HG03039 (cell line): ENCODE measurements at regions not wholly inside any gene's neighbourhood (a gene's known extent, or its start where the extent isn't known, plus 50 kb on each side); places are given as distances from the start of the nearest gene placed in this dataset.
"Not testable (repeated sequence)": the region's sequence is repeated elsewhere in the genome, so short reads cannot be mapped to it uniquely, and the experiment has no call there.

Source experiments
- ATAC-seq: cut with Tn5 transposase; IDR thresholded peaks from one replicate; pipeline ENCODE4 v1.9.1; 2021; ENCODE audit warnings: mild to moderate bottlenecking, moderate library complexity; ENCODE audit not compliant: unreplicated experiment

- peak; percentile 78 for ATAC-seq
Measured at GRCh38 chr18:28512357-28512756, 335.4 kb upstream of the CDH2 start.

- ATAC-seq, result no peak
Measured at GRCh38 chr18:28511413-28511821, 334.5 kb upstream of the CDH2 start.

GRCh38 chr18:28510210-28510609 lies 333.3 kb upstream of the CDH2 start:
- ATAC-seq, result no peak

- no peak for ATAC-seq
Measured at GRCh38 chr18:28504066-28504465, 327.1 kb upstream of the CDH2 start.

GRCh38 chr18:28494151-28494550 lies 317.2 kb upstream of the CDH2 start:
- ATAC-seq, result no peak

GRCh38 chr18:28485918-28486317 lies 309.0 kb upstream of the CDH2 start:
- no peak for ATAC-seq

GRCh38 chr18:28485210-28485801 lies 308.4 kb upstream of the CDH2 start:
- no peak for ATAC-seq

GRCh38 chr18:28478531-28478930 lies 301.6 kb upstream of the CDH2 start:
- ATAC-seq, result no peak

GRCh38 chr18:28476302-28476701 lies 299.4 kb upstream of the CDH2 start:
- no peak for ATAC-seq

GRCh38 chr18:28469946-28470345 lies 293.0 kb upstream of the CDH2 start:
- no peak for ATAC-seq

- ATAC-seq, result no peak
Measured at GRCh38 chr18:28468901-28469300, 292.0 kb upstream of the CDH2 start.

GRCh38 chr18:28466204-28466603 lies 289.3 kb upstream of the CDH2 start:
- no peak for ATAC-seq

- no peak for ATAC-seq
Measured at GRCh38 chr18:28459587-28459986, 282.7 kb upstream of the CDH2 start.

GRCh38 chr18:28458751-28459150 lies 281.8 kb upstream of the CDH2 start:
- ATAC-seq, result no peak

GRCh38 chr18:28457784-28458183 lies 280.9 kb upstream of the CDH2 start:
- ATAC-seq, result no peak

GRCh38 chr18:28455971-28456370 lies 279.0 kb upstream of the CDH2 start:
- ATAC-seq, result no peak

GRCh38 chr18:28439870-28440269 lies 262.9 kb upstream of the CDH2 start:
- no peak for ATAC-seq

- no peak for ATAC-seq
Measured at GRCh38 chr18:28438381-28438780, 261.5 kb upstream of the CDH2 start.

GRCh38 chr18:28432339-28432738 lies 255.4 kb upstream of the CDH2 start:
- no peak for ATAC-seq

GRCh38 chr18:28425886-28426285 lies 249.0 kb upstream of the CDH2 start:
- ATAC-seq, result no peak

- ATAC-seq, result no peak
Measured at GRCh38 chr18:28422577-28422976, 245.6 kb upstream of the CDH2 start.

- not testable (repeated sequence) for ATAC-seq
Measured at GRCh38 chr18:28421950-28422349, 245.0 kb upstream of the CDH2 start.

- ATAC-seq, result no peak
Measured at GRCh38 chr18:28412521-28412920, 235.6 kb upstream of the CDH2 start.
